ENCODE measurements at regions not wholly inside any gene's neighbourhood (a gene's known extent, or its start where the extent isn't known, plus 50 kb on each side); places are given as distances from the start of the nearest gene placed in this dataset.

DNA sequence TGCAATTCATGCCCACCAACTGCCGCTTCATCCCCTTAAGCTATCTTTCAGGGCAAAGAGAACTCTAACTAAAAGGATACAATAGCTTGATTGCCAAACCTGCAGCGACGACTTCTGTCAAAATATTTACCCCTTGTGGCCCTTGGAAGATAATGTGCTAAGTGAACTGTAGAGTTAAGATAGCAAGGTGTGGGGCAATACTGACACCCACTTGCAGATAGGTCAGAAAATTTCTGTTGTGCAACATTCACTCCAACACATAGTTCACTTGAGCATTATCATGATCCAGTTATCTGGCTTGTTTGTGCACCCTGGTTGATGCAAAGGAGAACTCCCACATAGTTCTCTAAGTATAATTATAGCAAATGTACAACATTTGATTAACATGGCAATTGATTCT lies 55.6 kb downstream of the RHOXF2B start:
- Mint-ChIP-seq H3K27ac (no peak overlapping the region), H3K9me3 (no peaks in the 10 kb centered on the region), H3K4me3 (no peak overlapping the region), H3K4me1 (ENCODE audit: unreplicated experiment) (no peaks in the 10 kb centered on the region), H3K36me3 (no peaks in the 10 kb centered on the region), H3K27me3 (peaks cover 28% of the 10 kb centered on the region)
- DNase-seq (ENCODE audit: extremely low spot score, unreplicated experiment) = no peak
- TF ChIP-seq, protein P1, sequence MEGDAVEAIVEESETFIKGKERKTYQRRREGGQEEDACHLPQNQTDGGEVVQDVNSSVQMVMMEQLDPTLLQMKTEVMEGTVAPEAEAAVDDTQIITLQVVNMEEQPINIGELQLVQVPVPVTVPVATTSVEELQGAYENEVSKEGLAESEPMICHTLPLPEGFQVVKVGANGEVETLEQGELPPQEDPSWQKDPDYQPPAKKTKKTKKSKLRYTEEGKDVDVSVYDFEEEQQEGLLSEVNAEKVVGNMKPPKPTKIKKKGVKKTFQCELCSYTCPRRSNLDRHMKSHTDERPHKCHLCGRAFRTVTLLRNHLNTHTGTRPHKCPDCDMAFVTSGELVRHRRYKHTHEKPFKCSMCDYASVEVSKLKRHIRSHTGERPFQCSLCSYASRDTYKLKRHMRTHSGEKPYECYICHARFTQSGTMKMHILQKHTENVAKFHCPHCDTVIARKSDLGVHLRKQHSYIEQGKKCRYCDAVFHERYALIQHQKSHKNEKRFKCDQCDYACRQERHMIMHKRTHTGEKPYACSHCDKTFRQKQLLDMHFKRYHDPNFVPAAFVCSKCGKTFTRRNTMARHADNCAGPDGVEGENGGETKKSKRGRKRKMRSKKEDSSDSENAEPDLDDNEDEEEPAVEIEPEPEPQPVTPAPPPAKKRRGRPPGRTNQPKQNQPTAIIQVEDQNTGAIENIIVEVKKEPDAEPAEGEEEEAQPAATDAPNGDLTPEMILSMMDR (conservative IDR thresholded peaks at IDR 0.05) = no peak

DNA sequence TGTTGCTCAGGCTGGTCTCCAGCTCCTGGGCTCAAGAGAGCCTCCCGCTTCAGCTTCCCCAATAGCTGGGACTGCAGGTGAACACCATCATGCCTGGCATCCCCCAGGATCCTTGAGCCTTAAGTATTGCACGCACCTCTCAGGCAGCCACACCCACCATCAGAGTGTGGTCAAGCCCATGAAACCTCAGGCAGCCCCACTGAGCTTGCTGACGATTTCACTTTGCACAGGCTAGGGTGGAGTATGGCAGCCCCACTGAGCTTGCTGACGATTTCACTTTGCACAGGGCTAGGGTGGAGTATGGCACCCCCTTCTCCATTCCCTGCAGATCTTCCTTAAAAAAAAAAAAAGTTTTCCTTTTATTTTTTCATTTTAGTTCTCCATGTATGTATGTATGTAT lies 57.2 kb downstream of the RHOXF2B start:
- no peaks in the 10 kb centered on the region for H3K4me1 Mint-ChIP-seq (ENCODE audit: unreplicated experiment)
- no peak for DNase-seq (ENCODE audit: extremely low spot score, unreplicated experiment)
- TF ChIP-seq, protein P1 (conservative IDR thresholded peaks at IDR 0.05) = no peak
- peaks cover 40% of the 10 kb centered on the region for H3K27me3 Mint-ChIP-seq
- H3K4me3 Mint-ChIP-seq = no peak overlapping the region
- no peaks in the 10 kb centered on the region for H3K9me3 Mint-ChIP-seq
- H3K36me3 Mint-ChIP-seq = no peaks in the 10 kb centered on the region
- no peak overlapping the region for H3K27ac Mint-ChIP-seq

- Mint-ChIP-seq H3K9me3 (no peaks in the 10 kb centered on the region), H3K27ac (no peak overlapping the region), H3K4me1 (ENCODE audit: unreplicated experiment) (no peaks in the 10 kb centered on the region), H3K4me3 (peak overlapping the region; percentile 81), H3K27me3 (peaks cover 76% of the 10 kb centered on the region), H3K36me3 (no peaks in the 10 kb centered on the region)
- no peak for DNase-seq (ENCODE audit: extremely low spot score, unreplicated experiment)
- TF ChIP-seq, protein P1 (conservative IDR thresholded peaks at IDR 0.05) = no peak
Measured at GRCh38 chrX:120016068-120016441, 61.4 kb downstream of the RHOXF2B start.

GRCh38 chrX:120015145-120016067 lies 62.1 kb downstream of the RHOXF2B start:
- Mint-ChIP-seq H3K27ac (no peak overlapping the region), H3K27me3 (peaks cover 80% of the 10 kb centered on the region)
- DNase-seq (ENCODE audit: extremely low spot score, unreplicated experiment) = no peak

GRCh38 chrX:120014354-120015130 lies 62.9 kb downstream of the RHOXF2B start:
- Mint-ChIP-seq H3K27ac (no peak overlapping the region), H3K36me3 (no peaks in the 10 kb centered on the region), H3K4me3 (peak overlapping the region; percentile 81), H3K4me1 (ENCODE audit: unreplicated experiment) (no peaks in the 10 kb centered on the region), H3K27me3 (peaks cover 85% of the 10 kb centered on the region), H3K9me3 (no peaks in the 10 kb centered on the region)
- TF ChIP-seq, protein P1 (conservative IDR thresholded peaks at IDR 0.05) = no peak
- no peak for DNase-seq (ENCODE audit: extremely low spot score, unreplicated experiment)

More at GRCh38 chrX:120015145-120016067, 62.1 kb downstream of the RHOXF2B start:
- H3K4me3 Mint-ChIP-seq = peak overlapping the region; percentile 81
- TF ChIP-seq, protein P1 (conservative IDR thresholded peaks at IDR 0.05) = no peak
- H3K9me3 Mint-ChIP-seq = no peaks in the 10 kb centered on the region
- no peaks in the 10 kb centered on the region for H3K4me1 Mint-ChIP-seq (ENCODE audit: unreplicated experiment)
- no peaks in the 10 kb centered on the region for H3K36me3 Mint-ChIP-seq

All from type B pancreatic cell (in vitro differentiated cells).